ENCODE measurements at regions not wholly inside any gene's neighbourhood (a gene's known extent, or its start where the extent isn't known, plus 50 kb on each side); places are given as distances from the start of the nearest gene placed in this dataset.

DNA sequence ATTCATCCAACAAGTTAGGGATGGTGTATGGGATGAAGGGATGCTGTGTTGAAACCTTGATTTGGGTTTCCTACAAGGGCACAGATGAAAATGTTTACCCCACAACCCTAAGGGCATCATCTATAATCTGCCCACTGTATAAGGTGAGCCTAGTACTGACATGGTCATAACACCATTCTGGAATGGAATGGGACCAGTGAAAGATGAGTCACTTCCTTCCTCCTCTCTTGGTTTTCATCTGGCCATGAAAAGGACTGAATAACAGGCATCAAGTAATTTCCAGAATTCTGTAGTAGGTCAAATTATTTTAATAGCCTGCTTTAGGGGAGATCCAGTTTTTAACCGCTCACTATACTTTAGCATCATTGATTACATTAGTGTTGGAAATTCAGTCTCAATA is 538.6 kb downstream of the NR2F2 start:
- dilution Hi-C loops (cut with HindIII; ENCODE audit: low sequenced_read_pairs, unreplicated experiment), result no loop called here
- Histone ChIP-seq H3K4me1 (ENCODE audit: control insufficient read depth, insufficient read depth, low read length) (no peaks in the 10 kb centered on the region), H3K4me3 (ENCODE audit: insufficient read depth, low read depth, low read length) (no peak overlapping the region), H3K9me1 (ENCODE audit: insufficient read depth, low read length) (no peaks in the 10 kb centered on the region), H2BK20ac (ENCODE audit: low read depth, low read length) (no peak overlapping the region), H2BK15ac (ENCODE audit: low read depth, low read length) (no peak overlapping the region), H3K36me3 (ENCODE audit: control insufficient read depth, insufficient read depth, low read length) (no peaks in the 10 kb centered on the region), H4K20me1 (ENCODE audit: insufficient read depth, low read length) (no peaks in the 10 kb centered on the region), H3K27ac (ENCODE audit: insufficient read depth, low read length) (no peak overlapping the region), H3K27me3 (ENCODE audit: control insufficient read depth, insufficient read depth, low read length) (no peaks in the 10 kb centered on the region), H3K9ac (ENCODE audit: low read depth, low read length) (no peak overlapping the region), H3K79me1 (ENCODE audit: low read depth in 1 of 2, low read length in 2 of 2) (no peaks in the 10 kb centered on the region), H3K4ac (ENCODE audit: low read depth, low read length) (no peak overlapping the region), H4K91ac (ENCODE audit: insufficient read depth, low read depth, low read length) (no peak overlapping the region), H2AFZ (replicated peaks; ENCODE audit: low read length, poor library complexity) (no peak overlapping the region), H2BK120ac (ENCODE audit: low read depth, low read length) (no peak overlapping the region), H2AK9ac (replicated peaks; ENCODE audit: low read depth, low read length, poor library complexity) (no peak overlapping the region), H3K9me3 (ENCODE audit: control insufficient read depth, insufficient read depth, low read length) (peaks cover 14% of the 10 kb centered on the region), H3K18ac (ENCODE audit: low read depth, low read length) (no peak overlapping the region), H2AK5ac (ENCODE audit: low read depth, low read length) (no peak overlapping the region), H3K23ac (ENCODE audit: low read depth, low read length) (no peak overlapping the region), H3K56ac (ENCODE audit: extremely low read depth, insufficient read depth, low read length) (no peak overlapping the region), H2BK5ac (ENCODE audit: low read depth, low read length, poor library complexity, severe bottlenecking) (no peak overlapping the region), H4K8ac (ENCODE audit: low read depth in 2 of 2, low read length in 2 of 2) (no peak overlapping the region), H4K5ac (ENCODE audit: low read depth, low read length) (no peak overlapping the region), H3K14ac (replicated peaks; ENCODE audit: low read depth, low read length) (no peak overlapping the region), H3K4me2 (ENCODE audit: low read depth, low read length) (no peak overlapping the region)
- no CpG with 5 or more reads among the region's 1 CpG for WGBS, 2 experiments (ENCODE audit: extremely low coverage in 2 of 2, insufficient read length in 1 of 2)
- no peak for ATAC-seq (ENCODE audit: low read depth)
- intact Hi-C loops (cut with micrococcal nuclease), result no loop called here
- ChIA-PET POLR2A (ENCODE audit: unreplicated experiment) (no interaction called here), CTCF (no interaction called here)
- in situ Hi-C loops (cut with MboI; ENCODE audit: low sequenced_read_pairs), result no loop called here
- no TSS peak for BruUV-seq (replicated peaks)
- no peak for DNase-seq
- TF ChIP-seq SMC3 (IDR thresholded peaks at IDR 0.05; ENCODE audit: low read depth, low read length), result no peak
- TF ChIP-seq POLR2A (IDR thresholded peaks at IDR 0.05; ENCODE audit: low read depth, low read length), result no peak
- TF ChIP-seq MAZ (IDR thresholded peaks at IDR 0.05; ENCODE audit: borderline replicate concordance, low read depth, low read length), result no peak
- no peak for TF ChIP-seq RAD21 (IDR thresholded peaks at IDR 0.05; ENCODE audit: low read length)
- TF ChIP-seq NFE2L2 (IDR thresholded peaks at IDR 0.05; ENCODE audit: low read depth, low read length), result no peak
- no peak for TF ChIP-seq FOS (IDR thresholded peaks at IDR 0.05; ENCODE audit: low read depth, low read length)
- TF ChIP-seq MXI1 (IDR thresholded peaks at IDR 0.05; ENCODE audit: borderline replicate concordance, low read depth, low read length), result no peak
- TF ChIP-seq RFX5 (IDR thresholded peaks at IDR 0.05; ENCODE audit: low read depth, low read length), result no peak

Measured in IMR-90 (cell line).